DND-41 (cell line): ENCODE measurements at regions not wholly inside any gene's neighbourhood (a gene's known extent, or its start where the extent isn't known, plus 50 kb on each side); places are given as distances from the start of the nearest gene placed in this dataset.

Experiments used
- ATAC-seq: fragments of 200-7000 bp; cut with Tn5 transposase; 3 replicates; pipeline ENCODE4 v1.9.1; 2021; ENCODE audit warnings: low read depth; ENCODE audit not compliant: insufficient read depth
- DNase-seq: peaks from one replicate; pipeline ENCODE4 v3.0.0-alpha.2; 2020
- H2AFZ ChIP-seq: 2 replicates; pipeline ENCODE4 v1.6.0; 2012; ENCODE audit warnings: low read depth, low read length
- H3K27ac ChIP-seq: 2 replicates; pipeline ENCODE4 v1.5.1; 2012; ENCODE audit warnings: low read length, inconsistent platforms
- H3K27me3 ChIP-seq: fragments of 200-600 bp; sonication (generic); 2 replicates; pipeline ENCODE4 v1.6.0; 2012; ENCODE audit warnings: low read length, mild to moderate bottlenecking, inconsistent platforms; ENCODE audit not compliant: insufficient read depth, poor library complexity
- H3K36me3 ChIP-seq: 2 replicates; pipeline ENCODE4 v1.5.1; 2012; ENCODE audit warnings: low read length, inconsistent platforms; ENCODE audit not compliant: insufficient read depth
- H3K4me1 ChIP-seq: 2 replicates; pipeline ENCODE4 v1.5.1; 2012; ENCODE audit warnings: mild to moderate bottlenecking, low read length; ENCODE audit not compliant: insufficient read depth
- H3K4me2 ChIP-seq: 2 replicates; pipeline ENCODE4 v1.6.0; 2012; ENCODE audit warnings: mild to moderate bottlenecking, moderate library complexity, low read length, inconsistent platforms; ENCODE audit not compliant: insufficient read depth
- H3K4me3 ChIP-seq, 2 experiments: fragments of 200-600 bp in 1 of 2; shearing (Covaris generic) in 1 of 2; 2 replicates each; pipeline ENCODE4 v1.5.1; 2012 to 2016; ENCODE audit warnings: inconsistent platforms in 2 of 2, low read length in 2 of 2, mild to moderate bottlenecking in 2 of 2, low read depth in 1 of 2, moderate library complexity in 1 of 2
- H3K79me2 ChIP-seq: 2 replicates; pipeline ENCODE4 v1.6.0; 2012; ENCODE audit warnings: low read length, inconsistent platforms; ENCODE audit not compliant: insufficient read depth
- H3K9ac ChIP-seq: 2 replicates; pipeline ENCODE4 v1.6.0; 2012; ENCODE audit warnings: low read depth, mild to moderate bottlenecking, inconsistent platforms, low read length, moderate library complexity
- H3K9me3 ChIP-seq: 2 replicates; pipeline ENCODE4 v1.5.1; 2012; ENCODE audit warnings: low read length, moderate library complexity, mild to moderate bottlenecking, inconsistent platforms; ENCODE audit not compliant: insufficient read depth, severe bottlenecking
- H4K20me1 ChIP-seq: 2 replicates; pipeline ENCODE4 v1.6.0; 2012; ENCODE audit warnings: low read length; ENCODE audit not compliant: insufficient read depth
- EZH2 ChIP-seq: IDR thresholded peaks from 3 replicates; pipeline ENCODE4 v1.6.1; 2012; ENCODE audit warnings: borderline replicate concordance, low read depth, mild to moderate bottlenecking, moderate library complexity, low read length, inconsistent platforms; ENCODE audit not compliant: severe bottlenecking
- TF ChIP-seq, protein P1 (sequence below): IDR thresholded peaks from 2 replicates; pipeline ENCODE4 v1.5.1; 2012; ENCODE audit warnings: borderline replicate concordance, low read length, moderate library complexity, mild to moderate bottlenecking; ENCODE audit not compliant: poor library complexity, severe bottlenecking; ENCODE audit errors: extremely low read depth

DNA sequence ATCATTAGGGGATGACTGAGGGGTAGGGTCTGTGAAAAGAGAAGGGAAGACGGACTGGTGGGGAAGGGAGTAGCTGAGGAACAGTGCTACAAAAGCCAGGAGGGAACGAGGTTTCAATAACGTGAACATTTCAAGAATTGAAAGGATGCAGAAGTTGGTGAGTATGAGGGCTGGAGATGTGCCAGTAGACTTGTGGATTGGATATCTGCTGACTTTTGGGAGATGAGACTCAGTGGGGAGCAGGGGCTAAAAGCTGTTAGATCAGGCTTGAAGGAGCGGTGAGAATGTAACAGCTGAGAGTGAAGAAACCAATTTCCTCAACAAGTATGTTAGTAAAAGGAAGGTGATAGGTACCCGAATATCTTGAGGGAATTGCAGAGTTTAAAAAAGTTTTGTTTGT, 65.2 kb downstream of the GTPBP8 start:
- Histone ChIP-seq H4K20me1 (no peaks in the 10 kb centered on the region), H3K4me1 (peaks cover 6% of the 10 kb centered on the region), H3K27ac (no peak overlapping the region), H3K9ac (no peak overlapping the region), H3K4me3 (no peak overlapping the region), H2AFZ (no peak overlapping the region), H3K79me2 (no peaks in the 10 kb centered on the region), H3K9me3 (no peaks in the 10 kb centered on the region), H3K27me3 (no peaks in the 10 kb centered on the region), H3K4me2 (no peak overlapping the region), H3K36me3 (no peaks in the 10 kb centered on the region)
- TF ChIP-seq EZH2: no peak
- TF ChIP-seq, protein P1, sequence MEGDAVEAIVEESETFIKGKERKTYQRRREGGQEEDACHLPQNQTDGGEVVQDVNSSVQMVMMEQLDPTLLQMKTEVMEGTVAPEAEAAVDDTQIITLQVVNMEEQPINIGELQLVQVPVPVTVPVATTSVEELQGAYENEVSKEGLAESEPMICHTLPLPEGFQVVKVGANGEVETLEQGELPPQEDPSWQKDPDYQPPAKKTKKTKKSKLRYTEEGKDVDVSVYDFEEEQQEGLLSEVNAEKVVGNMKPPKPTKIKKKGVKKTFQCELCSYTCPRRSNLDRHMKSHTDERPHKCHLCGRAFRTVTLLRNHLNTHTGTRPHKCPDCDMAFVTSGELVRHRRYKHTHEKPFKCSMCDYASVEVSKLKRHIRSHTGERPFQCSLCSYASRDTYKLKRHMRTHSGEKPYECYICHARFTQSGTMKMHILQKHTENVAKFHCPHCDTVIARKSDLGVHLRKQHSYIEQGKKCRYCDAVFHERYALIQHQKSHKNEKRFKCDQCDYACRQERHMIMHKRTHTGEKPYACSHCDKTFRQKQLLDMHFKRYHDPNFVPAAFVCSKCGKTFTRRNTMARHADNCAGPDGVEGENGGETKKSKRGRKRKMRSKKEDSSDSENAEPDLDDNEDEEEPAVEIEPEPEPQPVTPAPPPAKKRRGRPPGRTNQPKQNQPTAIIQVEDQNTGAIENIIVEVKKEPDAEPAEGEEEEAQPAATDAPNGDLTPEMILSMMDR: no peak
- ATAC-seq (no peak), DNase-seq (no peak)

DNA sequence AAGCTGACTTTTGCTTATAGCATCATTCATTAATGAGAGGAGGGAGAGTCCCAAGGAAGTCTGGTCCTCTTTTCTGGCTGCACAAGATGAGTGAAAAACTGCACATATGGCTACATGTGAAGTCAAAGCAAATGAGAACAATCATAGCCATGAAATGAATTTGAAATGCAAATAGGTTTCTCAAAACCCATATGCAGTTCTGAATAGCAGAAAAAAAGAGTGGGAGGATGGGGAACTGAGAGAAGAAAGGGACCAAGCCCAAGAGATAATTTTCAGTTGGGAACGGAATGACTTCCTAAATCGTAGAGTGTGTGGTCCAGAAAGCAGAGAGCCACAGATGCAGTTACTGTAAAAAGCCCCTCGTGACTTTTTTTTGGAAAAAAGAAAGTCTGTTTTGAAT, 66.3 kb downstream of the GTPBP8 start:
- Histone ChIP-seq H3K9me3 (no peaks in the 10 kb centered on the region), H3K79me2 (no peaks in the 10 kb centered on the region), H4K20me1 (no peaks in the 10 kb centered on the region), H3K36me3 (no peaks in the 10 kb centered on the region), H2AFZ (no peak overlapping the region), H3K4me1 (no peaks in the 10 kb centered on the region), H3K9ac (no peak overlapping the region), H3K27me3 (no peaks in the 10 kb centered on the region), H3K4me2 (no peak overlapping the region), H3K27ac (no peak overlapping the region), H3K4me3 (no peak overlapping the region)
- no peak for ATAC-seq
- no peak for DNase-seq
- no peak for TF ChIP-seq EZH2
- TF ChIP-seq, protein P1: no peak

DNA sequence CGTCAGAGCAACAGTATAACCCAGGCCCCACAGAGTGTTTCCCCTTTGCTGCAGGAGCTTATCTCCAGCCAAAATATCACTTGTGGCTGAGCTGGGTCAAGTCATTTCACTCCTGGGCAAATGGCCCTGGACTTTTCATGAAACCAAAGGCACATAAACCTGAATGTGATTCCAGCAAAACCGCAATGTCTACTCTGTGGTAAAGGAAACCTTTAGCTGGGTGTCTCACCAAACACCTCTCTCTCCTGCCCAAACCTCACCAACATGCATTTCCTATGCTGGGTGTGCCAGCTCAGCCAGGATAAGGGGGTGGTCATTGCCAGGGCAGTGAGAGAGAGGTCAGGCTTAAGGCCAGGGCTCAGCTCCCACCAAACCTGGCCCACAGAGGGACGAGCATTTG, 67.4 kb downstream of the GTPBP8 start:
- no peak for TF ChIP-seq EZH2
- TF ChIP-seq, protein P1: no peak
- no peak for ATAC-seq
- H3K4me1 ChIP-seq: no peaks in the 10 kb centered on the region
- no peak overlapping the region for H3K4me3 ChIP-seq
- no peak for DNase-seq
- no peak overlapping the region for H3K4me2 ChIP-seq
- H3K79me2 ChIP-seq: no peaks in the 10 kb centered on the region
- no peaks in the 10 kb centered on the region for H3K9me3 ChIP-seq
- no peaks in the 10 kb centered on the region for H4K20me1 ChIP-seq
- H2AFZ ChIP-seq: no peak overlapping the region
- H3K9ac ChIP-seq: no peak overlapping the region
- no peak overlapping the region for H3K27ac ChIP-seq
- H3K27me3 ChIP-seq: no peaks in the 10 kb centered on the region
- no peaks in the 10 kb centered on the region for H3K36me3 ChIP-seq

DNA sequence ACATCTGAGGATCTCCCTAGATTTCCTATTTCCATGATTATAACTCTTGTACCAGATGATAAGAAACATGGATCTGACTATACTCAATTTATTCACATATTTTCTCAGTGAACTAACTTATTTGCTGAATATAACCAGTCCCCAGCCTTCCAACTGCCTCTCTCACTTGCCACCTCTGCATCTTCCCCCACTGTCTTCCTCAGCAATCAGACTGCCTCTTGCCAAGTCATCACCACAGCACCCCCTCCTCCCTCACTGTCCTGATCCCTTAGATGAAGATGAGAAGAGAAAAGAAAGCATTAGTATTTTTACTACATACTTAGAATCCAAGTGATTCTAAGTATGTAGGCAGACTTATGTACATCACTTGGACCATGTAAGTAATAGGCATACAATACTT, 71.9 kb downstream of the GTPBP8 start:
- Histone ChIP-seq H4K20me1 (no peaks in the 10 kb centered on the region), H3K4me1 (no peaks in the 10 kb centered on the region), H3K79me2 (no peaks in the 10 kb centered on the region), H3K4me3 (no peak overlapping the region), H3K9me3 (no peaks in the 10 kb centered on the region), H3K27ac (no peak overlapping the region), H2AFZ (no peak overlapping the region), H3K27me3 (no peaks in the 10 kb centered on the region), H3K36me3 (no peaks in the 10 kb centered on the region), H3K4me2 (no peak overlapping the region), H3K9ac (no peak overlapping the region)
- ATAC-seq (no peak), DNase-seq (no peak)
- TF ChIP-seq, protein P1: no peak
- no peak for TF ChIP-seq EZH2
